ENCODE measurements at regions not wholly inside any gene's neighbourhood (a gene's known extent, or its start where the extent isn't known, plus 50 kb on each side); places are given as distances from the start of the nearest gene placed in this dataset.
"Not testable (repeated sequence)": the region's sequence is repeated elsewhere in the genome, so short reads cannot be mapped to it uniquely, and the experiment has no call there.

DNA sequence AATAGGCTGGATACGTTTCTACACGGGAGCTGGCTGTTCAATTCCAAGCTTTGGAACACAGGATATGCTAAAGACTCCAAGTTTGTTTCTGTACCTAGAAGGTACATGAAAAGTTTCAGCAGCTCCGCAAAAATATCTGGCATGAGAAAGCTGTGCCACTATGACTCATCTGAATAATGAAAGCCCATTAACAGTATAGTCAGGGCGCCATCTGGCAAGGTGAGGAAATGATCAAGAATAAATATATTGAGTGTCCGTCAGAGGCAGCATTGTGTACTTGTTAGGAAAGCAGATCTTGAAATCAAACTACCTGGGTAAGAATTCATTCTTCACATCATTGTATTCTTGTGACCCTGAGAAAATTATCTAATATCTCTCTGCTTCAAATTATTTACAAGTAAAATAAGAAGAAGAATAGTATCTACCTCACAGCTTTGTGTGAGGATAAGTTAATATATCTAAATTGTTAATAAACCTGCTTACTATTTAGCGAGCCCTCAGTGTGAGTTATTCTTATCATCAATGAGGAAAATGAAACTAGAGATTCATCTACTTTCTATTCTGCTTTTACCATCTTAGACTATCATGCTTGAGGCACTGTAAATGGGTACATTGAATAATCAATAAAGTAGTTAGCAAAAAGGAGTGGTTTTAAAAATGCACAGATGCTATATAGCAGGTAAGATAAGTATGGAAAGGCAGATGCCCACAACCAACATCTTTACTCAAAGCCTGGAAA is 53.5 kb downstream of the FSCB start:
- Histone ChIP-seq H3K36me3 (ENCODE audit: insufficient read depth, low read length) (no peaks in the 10 kb centered on the region), H3K9ac (ENCODE audit: low read depth, low read length) (no peak overlapping the region), H3K9me3 (ENCODE audit: control insufficient read depth, insufficient read depth, low read length) (no peaks in the 10 kb centered on the region; the same call in none of the 2 replicates), H3K4me1 (ENCODE audit: insufficient read depth, low read length) (no peaks in the 10 kb centered on the region)

GRCh38 chr14:44450232-44450631 is 56.9 kb downstream of the FSCB start:
- H3K4me1 ChIP-seq (ENCODE audit: insufficient read depth, low read length); H3K36me3 ChIP-seq (ENCODE audit: insufficient read depth, low read length); H3K9ac ChIP-seq (ENCODE audit: low read depth, low read length); H3K9me3 ChIP-seq (ENCODE audit: control insufficient read depth, insufficient read depth, low read length): not testable (repeated sequence)

- no peaks in the 10 kb centered on the region; the same call in none of the 2 replicates for H3K9me3 ChIP-seq (ENCODE audit: control insufficient read depth, insufficient read depth, low read length)
- H3K4me1 ChIP-seq (ENCODE audit: insufficient read depth, low read length), result no peaks in the 10 kb centered on the region
- no peaks in the 10 kb centered on the region for H3K36me3 ChIP-seq (ENCODE audit: insufficient read depth, low read length)
- no peak overlapping the region for H3K9ac ChIP-seq (ENCODE audit: low read depth, low read length)
Observed at GRCh38 chr14:44449680-44450079, 57.4 kb downstream of the FSCB start.

GRCh38 chr14:44448951-44449358 is 58.1 kb downstream of the FSCB start:
- H3K36me3 ChIP-seq (ENCODE audit: insufficient read depth, low read length), result no peaks in the 10 kb centered on the region
- no peaks in the 10 kb centered on the region; the same call in none of the 2 replicates for H3K9me3 ChIP-seq (ENCODE audit: control insufficient read depth, insufficient read depth, low read length)
- H3K4me1 ChIP-seq (ENCODE audit: insufficient read depth, low read length), result no peaks in the 10 kb centered on the region
- H3K9ac ChIP-seq (ENCODE audit: low read depth, low read length), result no peak overlapping the region

- Histone ChIP-seq H3K4me1 (ENCODE audit: insufficient read depth, low read length) (no peaks in the 10 kb centered on the region), H3K36me3 (ENCODE audit: insufficient read depth, low read length) (no peaks in the 10 kb centered on the region), H3K9me3 (ENCODE audit: control insufficient read depth, insufficient read depth, low read length) (no peaks in the 10 kb centered on the region; the same call in none of the 2 replicates), H3K9ac (ENCODE audit: low read depth, low read length) (no peak overlapping the region)
Observed at GRCh38 chr14:44446965-44447364, 60.1 kb downstream of the FSCB start.

GRCh38 chr14:44444454-44444853 is 62.6 kb downstream of the FSCB start:
- H3K9me3 ChIP-seq (ENCODE audit: control insufficient read depth, insufficient read depth, low read length), result no peaks in the 10 kb centered on the region; the same call in 1 of the 2 replicates
- no peaks in the 10 kb centered on the region for H3K4me1 ChIP-seq (ENCODE audit: insufficient read depth, low read length)
- H3K36me3 ChIP-seq (ENCODE audit: insufficient read depth, low read length), result no peaks in the 10 kb centered on the region
- no peak overlapping the region for H3K9ac ChIP-seq (ENCODE audit: low read depth, low read length)

- Histone ChIP-seq H3K4me1 (ENCODE audit: insufficient read depth, low read length) (no peaks in the 10 kb centered on the region), H3K36me3 (ENCODE audit: insufficient read depth, low read length) (no peaks in the 10 kb centered on the region), H3K9me3 (ENCODE audit: control insufficient read depth, insufficient read depth, low read length) (no peaks in the 10 kb centered on the region), H3K9ac (ENCODE audit: low read depth, low read length) (no peak overlapping the region)
Observed at GRCh38 chr14:44438936-44439335, 68.1 kb downstream of the FSCB start.

GRCh38 chr14:44438221-44438620 is 68.9 kb downstream of the FSCB start:
- no peak overlapping the region for H3K9ac ChIP-seq (ENCODE audit: low read depth, low read length)
- no peaks in the 10 kb centered on the region for H3K9me3 ChIP-seq (ENCODE audit: control insufficient read depth, insufficient read depth, low read length)
- H3K4me1 ChIP-seq (ENCODE audit: insufficient read depth, low read length), result no peaks in the 10 kb centered on the region
- no peaks in the 10 kb centered on the region for H3K36me3 ChIP-seq (ENCODE audit: insufficient read depth, low read length)

DNA sequence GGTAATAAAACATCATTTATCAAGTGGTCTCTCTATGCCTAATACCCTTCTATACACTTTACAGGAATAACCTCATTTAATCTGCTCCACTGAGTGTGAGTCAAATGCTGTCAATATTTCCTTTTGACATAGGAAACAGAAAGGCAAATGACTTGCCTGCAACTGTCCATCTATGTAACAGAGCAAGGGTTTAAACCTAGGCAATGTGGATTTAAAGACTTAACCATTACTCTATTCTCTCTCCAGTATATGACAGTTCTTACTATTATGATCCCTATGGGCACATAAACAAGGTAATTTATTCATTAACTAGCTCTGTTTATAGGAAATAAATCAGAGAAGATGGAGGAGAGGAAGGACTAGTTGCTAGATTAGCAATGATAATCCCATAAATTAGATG is 70.6 kb downstream of the FSCB start:
- H3K9me3 ChIP-seq (ENCODE audit: control insufficient read depth, insufficient read depth, low read length), result no peaks in the 10 kb centered on the region

DNA sequence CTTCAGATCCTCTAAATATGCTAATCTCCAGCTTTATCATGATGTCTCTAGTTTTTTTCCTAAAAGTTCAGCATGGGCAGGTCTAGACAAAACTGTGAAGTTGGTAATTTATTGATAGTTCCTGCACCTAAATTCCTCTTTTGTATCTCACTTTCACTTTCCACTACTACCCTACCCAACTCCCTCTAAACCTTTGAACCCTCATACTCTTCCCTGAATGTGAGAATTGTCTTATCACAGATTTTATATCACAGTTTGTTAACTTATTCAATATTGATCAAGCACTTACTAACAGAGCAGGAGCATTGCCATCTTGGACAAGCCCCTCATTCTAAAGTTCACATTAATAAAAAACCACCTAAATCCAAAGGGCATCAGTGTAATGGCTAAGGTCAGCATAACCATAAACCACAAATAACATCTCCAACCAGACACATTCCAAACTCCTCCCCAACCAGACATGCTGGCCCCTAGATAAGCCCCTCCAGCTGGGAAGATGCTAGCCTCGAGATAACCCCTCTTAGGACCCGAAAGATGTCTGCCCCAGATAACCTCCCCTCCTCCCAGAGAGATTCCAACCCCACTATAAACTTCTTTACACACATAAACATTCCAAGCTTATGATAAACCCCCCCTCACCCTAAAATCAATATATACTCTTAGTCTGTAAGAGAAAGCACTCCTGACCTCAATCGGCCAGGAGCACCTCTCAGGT is 78.7 kb downstream of the FSCB start:
- no peaks in the 10 kb centered on the region for H3K4me1 ChIP-seq (ENCODE audit: insufficient read depth, low read length)
- no peaks in the 10 kb centered on the region for H3K9me3 ChIP-seq (ENCODE audit: control insufficient read depth, insufficient read depth, low read length)
- H3K9ac ChIP-seq (ENCODE audit: low read depth, low read length), result no peak overlapping the region
- H3K36me3 ChIP-seq (ENCODE audit: insufficient read depth, low read length), result no peaks in the 10 kb centered on the region

More for the DNA sequence above, 70.6 kb downstream of the FSCB start:
- Histone ChIP-seq H3K9ac (ENCODE audit: low read depth, low read length) (no peak overlapping the region), H3K36me3 (ENCODE audit: insufficient read depth, low read length) (no peaks in the 10 kb centered on the region), H3K4me1 (ENCODE audit: insufficient read depth, low read length) (no peaks in the 10 kb centered on the region)

GRCh38 chr14:44422699-44423098 is 84.4 kb downstream of the FSCB start:
- no peaks in the 10 kb centered on the region for H3K36me3 ChIP-seq (ENCODE audit: insufficient read depth, low read length)
- H3K9ac ChIP-seq (ENCODE audit: low read depth, low read length), result no peak overlapping the region
- H3K9me3 ChIP-seq (ENCODE audit: control insufficient read depth, insufficient read depth, low read length), result no peaks in the 10 kb centered on the region
- H3K4me1 ChIP-seq (ENCODE audit: insufficient read depth, low read length), result no peaks in the 10 kb centered on the region

DNA sequence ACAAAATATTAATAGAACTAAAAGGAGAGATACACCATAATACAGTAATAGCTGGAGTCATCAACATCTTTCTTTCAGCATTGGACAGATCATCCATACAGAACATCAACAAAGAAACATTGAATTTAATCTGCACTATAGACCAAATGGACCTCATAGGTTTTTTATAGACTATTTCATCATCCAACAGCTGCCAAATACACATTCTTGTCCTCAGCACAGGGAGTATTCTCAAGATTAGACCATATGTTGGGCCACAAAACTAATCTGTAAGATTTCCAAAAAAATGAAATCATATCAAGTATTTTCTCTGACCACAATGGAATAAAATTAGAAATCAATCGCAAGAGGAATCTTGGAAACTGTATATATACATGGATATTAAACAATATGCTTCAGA is 86.9 kb downstream of the FSCB start:
- Histone ChIP-seq H3K9ac (ENCODE audit: low read depth, low read length) (no peak overlapping the region), H3K9me3 (ENCODE audit: control insufficient read depth, insufficient read depth, low read length) (no peaks in the 10 kb centered on the region), H3K36me3 (ENCODE audit: insufficient read depth, low read length) (no peaks in the 10 kb centered on the region), H3K4me1 (ENCODE audit: insufficient read depth, low read length) (no peaks in the 10 kb centered on the region)

DNA sequence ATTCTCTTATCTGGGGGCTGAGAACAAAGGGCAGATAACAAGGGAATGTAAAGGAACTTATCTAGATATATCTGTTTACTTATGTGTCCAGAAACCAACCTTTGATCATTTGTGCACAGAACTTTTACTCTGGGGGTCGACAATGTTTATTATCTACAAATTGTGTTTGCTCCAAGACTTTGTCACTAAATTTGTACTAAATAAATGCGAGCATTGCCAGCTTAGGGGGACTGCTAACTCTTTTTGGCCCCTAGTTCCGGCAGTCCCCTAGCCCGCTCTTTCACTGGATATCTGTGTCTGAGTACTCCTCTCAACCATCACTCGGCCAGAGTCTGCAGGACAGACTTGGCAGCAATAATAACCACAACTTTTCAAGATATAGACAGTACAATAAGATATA is 88.2 kb downstream of the FSCB start:
- Histone ChIP-seq H3K36me3 (ENCODE audit: insufficient read depth, low read length) (no peaks in the 10 kb centered on the region), H3K9ac (ENCODE audit: low read depth, low read length) (no peak overlapping the region), H3K9me3 (ENCODE audit: control insufficient read depth, insufficient read depth, low read length) (no peaks in the 10 kb centered on the region), H3K4me1 (ENCODE audit: insufficient read depth, low read length) (no peaks in the 10 kb centered on the region)

GRCh38 chr14:44417809-44418208 is 89.3 kb downstream of the FSCB start:
- H3K9ac ChIP-seq (ENCODE audit: low read depth, low read length), result no peak overlapping the region
- no peaks in the 10 kb centered on the region for H3K9me3 ChIP-seq (ENCODE audit: control insufficient read depth, insufficient read depth, low read length)
- peaks cover 6% of the 10 kb centered on the region; the same call in 1 of the 2 replicates for H3K4me1 ChIP-seq (ENCODE audit: insufficient read depth, low read length)
- no peaks in the 10 kb centered on the region for H3K36me3 ChIP-seq (ENCODE audit: insufficient read depth, low read length)

- Histone ChIP-seq H3K9me3 (ENCODE audit: control insufficient read depth, insufficient read depth, low read length) (no peaks in the 10 kb centered on the region), H3K36me3 (ENCODE audit: insufficient read depth, low read length) (no peaks in the 10 kb centered on the region), H3K9ac (ENCODE audit: low read depth, low read length) (no peak overlapping the region)
Observed at GRCh38 chr14:44414646-44415045, 92.4 kb downstream of the FSCB start.

More at GRCh38 chr14:44414646-44415045, 92.4 kb downstream of the FSCB start:
- peaks cover 7% of the 10 kb centered on the region; the same call in 1 of the 2 replicates for H3K4me1 ChIP-seq (ENCODE audit: insufficient read depth, low read length)
